ENCODE measurements at regions not wholly inside any gene's neighbourhood (a gene's known extent, or its start where the extent isn't known, plus 50 kb on each side); places are given as distances from the start of the nearest gene placed in this dataset.

- no peak for DNase-seq (ENCODE audit: low read depth, low spot score)
These were observed 467.1 kb downstream of the NOVA1 start for GRCh38 chr14:26130690-26131089.

DNA sequence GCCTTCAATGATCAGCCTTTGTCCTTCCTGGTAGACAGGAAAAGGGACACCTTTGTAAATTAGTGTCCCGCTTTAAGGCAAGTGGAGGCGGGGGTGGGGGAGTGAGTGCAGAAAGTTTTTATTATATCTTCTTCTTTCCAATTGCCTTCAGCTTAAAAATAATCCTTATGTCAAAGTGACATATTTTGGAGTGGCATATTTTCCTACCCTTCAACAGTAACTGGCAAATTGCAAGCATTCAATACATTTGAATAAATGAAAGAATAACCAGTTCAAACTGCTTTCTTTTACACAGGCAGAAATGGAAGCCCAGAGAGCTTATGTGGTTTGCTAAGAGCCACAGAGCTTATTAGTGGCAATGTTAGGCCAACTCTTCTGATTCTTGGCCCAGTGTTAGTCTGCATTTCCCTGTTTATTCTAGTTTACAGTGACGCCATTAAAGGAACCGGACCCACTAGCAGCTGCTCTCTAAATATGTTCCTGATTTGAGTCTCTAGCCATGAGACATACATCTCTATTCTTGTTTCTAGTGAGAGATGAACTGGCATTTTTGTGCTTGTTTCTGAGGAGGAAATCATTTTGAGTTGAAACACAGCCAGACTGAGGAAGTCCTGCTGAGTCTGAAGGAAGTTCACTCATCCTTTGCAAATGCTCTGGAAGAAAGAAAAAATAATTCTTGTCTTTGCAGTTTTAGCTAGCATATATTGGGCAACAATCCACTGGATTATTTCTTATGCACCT lies 468.7 kb downstream of the NOVA1 start:
- no peak for DNase-seq (ENCODE audit: low read depth, low spot score)

GRCh38 chr14:26124896-26125438 lies 472.9 kb downstream of the NOVA1 start:
- DNase-seq (ENCODE audit: low read depth, low spot score): no peak

- DNase-seq (ENCODE audit: low read depth, low spot score): no peak
These were observed 474.4 kb downstream of the NOVA1 start for GRCh38 chr14:26123459-26123858.

DNA sequence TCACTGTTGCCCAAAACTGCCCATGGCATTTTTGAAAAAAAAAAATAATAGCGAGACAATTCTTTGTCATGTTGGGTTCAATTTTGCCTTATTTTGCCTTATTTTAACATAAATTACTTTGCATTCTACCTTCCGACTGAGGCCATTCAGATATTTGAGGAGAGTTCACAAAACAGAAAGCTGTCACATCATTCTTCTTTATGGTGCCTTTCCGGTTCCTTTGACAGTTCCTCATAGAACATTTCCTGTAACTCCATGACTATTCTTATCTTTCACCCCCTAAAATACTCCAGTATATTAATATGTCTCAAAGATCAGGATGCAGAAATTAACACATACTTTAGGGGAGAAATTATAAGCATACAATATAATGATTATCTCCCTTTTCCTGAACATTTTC lies 476.7 kb downstream of the NOVA1 start:
- DNase-seq (ENCODE audit: low read depth, low spot score): no peak

- no peak for DNase-seq (ENCODE audit: low read depth, low spot score)
These were observed 483.8 kb downstream of the NOVA1 start for GRCh38 chr14:26113911-26114640.

DNA sequence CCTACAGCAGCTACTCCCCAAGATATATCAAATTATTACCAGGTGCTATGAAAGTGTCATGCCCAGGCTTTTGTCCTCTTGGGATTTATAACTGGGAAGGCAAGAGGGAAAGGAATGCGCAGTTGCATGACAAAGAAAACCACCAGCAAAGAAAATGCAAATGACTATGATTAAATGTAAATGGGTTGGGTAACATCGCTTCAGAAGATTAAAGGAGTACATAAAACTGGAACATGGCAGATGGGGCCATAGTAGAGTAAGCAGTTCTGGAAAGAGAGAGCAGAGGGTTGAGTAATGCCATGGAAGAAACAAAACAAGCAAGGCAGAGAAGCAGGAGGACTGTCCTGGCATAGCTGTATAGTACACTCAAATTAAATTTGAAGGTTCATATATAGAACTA lies 493.1 kb downstream of the NOVA1 start:
- no peak for DNase-seq (ENCODE audit: low read depth, low spot score)

- DNase-seq (ENCODE audit: low read depth, low spot score): no peak
These were observed 500.0 kb downstream of the NOVA1 start for GRCh38 chr14:26097852-26098251.

GRCh38 chr14:26088275-26088674 lies 509.6 kb downstream of the NOVA1 start:
- DNase-seq (ENCODE audit: low read depth, low spot score): peak; percentile 67

DNA sequence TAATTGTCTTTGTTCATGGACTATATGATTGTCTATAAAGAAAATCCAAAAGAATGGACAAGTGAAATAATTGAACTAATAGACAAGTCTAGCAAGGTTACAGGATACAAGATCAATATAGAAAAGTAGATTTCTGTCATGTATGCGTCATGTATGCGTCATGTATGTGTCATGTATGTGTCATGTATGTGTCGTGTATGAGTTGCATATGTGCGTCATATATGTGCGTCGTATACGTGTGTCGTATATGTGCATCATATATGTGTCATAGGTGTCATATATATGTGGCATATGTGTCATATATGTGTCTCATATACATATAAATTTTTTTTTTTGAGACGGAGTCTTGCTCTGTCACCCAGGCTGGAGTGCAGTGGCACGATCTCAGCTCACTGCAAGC lies 516.8 kb downstream of the NOVA1 start:
- no peak for DNase-seq (ENCODE audit: low read depth, low spot score)

DNA sequence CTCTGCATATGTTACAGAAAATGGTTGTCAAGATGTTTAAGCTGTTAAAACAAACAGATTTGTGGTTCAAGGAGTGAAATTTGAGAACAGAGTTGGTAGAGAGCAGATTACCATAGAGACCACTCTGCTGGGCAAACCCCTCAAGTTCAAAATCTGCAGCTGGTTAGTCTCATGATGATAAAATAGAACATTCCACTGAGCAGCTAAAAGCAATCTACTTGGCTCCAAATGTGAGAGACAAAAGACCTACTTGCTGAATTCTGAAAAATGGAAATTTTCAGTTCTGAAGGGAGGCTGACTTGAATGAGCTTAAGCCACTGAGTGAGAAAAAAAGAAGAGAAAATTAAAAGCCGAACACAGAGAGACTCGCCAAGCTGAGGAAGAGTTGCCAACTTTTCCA lies 519.3 kb downstream of the NOVA1 start:
- no peak for DNase-seq (ENCODE audit: low read depth, low spot score)

GRCh38 chr14:26074892-26075291 lies 522.9 kb downstream of the NOVA1 start:
- no peak for DNase-seq (ENCODE audit: low read depth, low spot score)

DNA sequence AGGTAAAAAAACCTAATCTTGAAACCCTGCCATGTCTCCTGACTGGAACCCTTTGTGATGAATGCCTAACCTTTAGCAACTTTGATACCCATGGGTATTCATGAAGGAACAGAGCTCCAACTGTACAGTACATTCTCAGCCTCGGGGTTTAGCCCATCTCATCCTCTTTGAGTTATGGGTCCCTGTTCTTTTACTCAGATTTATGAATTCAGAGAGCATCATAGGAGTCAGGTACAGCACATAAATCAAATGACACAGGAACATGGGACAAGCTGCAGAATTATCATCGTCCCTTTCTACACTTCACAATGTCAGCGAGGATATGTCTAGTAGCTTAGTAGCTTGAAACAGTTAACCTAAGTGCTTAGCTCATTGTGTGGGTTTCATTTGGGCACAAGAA lies 527.4 kb downstream of the NOVA1 start:
- DNase-seq (ENCODE audit: low read depth, low spot score): no peak

DNA sequence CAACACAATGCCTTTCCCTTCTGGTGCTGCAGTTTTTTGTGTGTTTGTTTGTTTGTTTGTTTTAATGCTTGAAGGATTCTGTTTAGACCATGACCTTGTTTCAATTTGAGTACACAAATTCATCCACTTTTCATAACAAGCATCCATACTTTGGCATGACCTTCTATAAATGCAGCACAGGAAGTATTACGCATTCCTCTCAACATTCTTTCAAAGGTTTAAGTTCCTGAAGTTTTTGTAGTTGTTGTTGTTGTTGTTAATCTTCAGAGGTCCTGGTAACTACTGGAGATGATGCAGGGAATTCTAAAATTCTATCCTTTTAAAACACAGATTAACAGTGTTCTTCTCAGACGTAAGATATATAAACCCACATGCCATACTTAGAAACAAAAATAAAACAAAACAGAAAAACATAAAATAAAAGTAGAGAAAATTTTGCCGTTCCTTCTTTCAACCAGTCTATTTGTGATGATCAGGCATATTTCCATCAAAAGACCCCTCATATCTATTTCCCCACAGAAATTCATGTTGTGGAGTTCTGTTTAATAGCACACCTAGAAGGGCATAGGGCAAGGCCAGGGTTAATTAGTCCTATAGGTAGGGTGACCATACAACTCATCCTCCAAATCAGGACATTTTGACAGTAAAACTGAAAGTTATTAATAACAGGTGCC lies 529.9 kb downstream of the NOVA1 start:
- no peak for DNase-seq (ENCODE audit: low read depth, low spot score)

GRCh38 chr14:26067341-26067740 lies 530.5 kb downstream of the NOVA1 start:
- DNase-seq (ENCODE audit: low read depth, low spot score): no peak

- no peak for DNase-seq (ENCODE audit: low read depth, low spot score)
These were observed 541.7 kb downstream of the NOVA1 start for GRCh38 chr14:26056036-26056616.

GRCh38 chr14:26032348-26032747 lies 565.5 kb downstream of the NOVA1 start:
- no peak for DNase-seq (ENCODE audit: low read depth, low spot score)

DNA sequence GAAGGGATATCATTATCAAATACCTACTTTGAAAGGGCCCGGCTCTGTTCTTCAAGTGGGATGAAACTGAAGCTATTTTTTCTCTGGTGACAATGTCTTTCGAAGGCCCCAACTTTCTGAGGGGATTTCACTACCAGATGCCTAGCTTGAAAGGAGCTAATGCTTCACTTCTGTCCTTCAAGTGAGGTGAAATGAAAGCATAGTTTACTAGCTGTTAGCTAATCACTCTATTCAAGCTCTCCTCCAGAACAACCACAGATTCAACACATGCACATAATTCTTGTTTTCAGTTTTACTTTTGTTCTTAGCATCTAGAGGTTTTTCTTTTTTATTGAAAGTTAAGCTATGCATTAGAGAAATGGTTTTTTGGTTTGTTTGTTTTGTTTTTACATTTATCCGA lies 571.4 kb downstream of the NOVA1 start:
- DNase-seq (ENCODE audit: low read depth, low spot score): no peak

- no peak for DNase-seq (ENCODE audit: low read depth, low spot score)
These were observed 573.9 kb downstream of the NOVA1 start for GRCh38 chr14:26023967-26024366.

- DNase-seq (ENCODE audit: low read depth, low spot score): no peak
These were observed 576.1 kb downstream of the NOVA1 start for GRCh38 chr14:26021759-26022158.

DNA sequence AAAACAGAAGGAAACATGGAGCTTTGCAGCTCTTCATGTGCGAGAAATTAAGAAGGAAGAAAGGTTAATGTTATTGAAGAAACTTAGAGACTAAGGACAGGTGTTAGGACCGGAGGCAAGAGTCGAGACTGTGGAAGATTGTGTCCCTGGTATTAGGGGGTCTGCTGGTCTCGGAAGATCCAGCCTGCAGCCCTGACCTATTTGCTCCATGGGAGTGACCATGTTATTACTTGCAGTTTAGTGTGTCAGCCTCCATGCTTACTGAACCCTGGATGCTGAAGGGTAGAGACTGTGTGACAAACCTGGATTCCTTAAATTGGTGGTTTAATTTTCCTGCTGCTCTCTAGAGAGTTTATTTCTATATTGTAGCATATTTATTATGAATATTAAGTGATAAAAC lies 580.6 kb downstream of the NOVA1 start:
- DNase-seq (ENCODE audit: low read depth, low spot score): no peak

DNA sequence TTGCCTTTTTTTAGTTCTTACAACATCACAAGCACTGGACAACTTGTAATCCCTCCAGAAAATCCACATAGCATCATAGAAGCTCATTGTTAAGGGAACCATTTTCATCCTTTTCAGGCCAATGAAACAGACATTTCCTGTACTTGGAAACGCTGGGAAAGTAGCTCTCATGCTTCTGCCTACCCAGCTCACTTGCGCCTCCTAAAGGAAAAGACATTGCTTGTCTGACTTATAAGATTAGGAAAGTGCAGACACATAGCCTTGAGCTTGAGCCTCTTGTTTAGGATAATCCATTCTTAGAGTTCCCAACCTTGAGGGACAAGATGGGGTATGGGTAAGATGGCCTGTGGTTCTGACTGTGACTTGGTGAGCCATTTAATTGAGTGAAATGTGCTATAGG lies 589.5 kb downstream of the NOVA1 start:
- DNase-seq (ENCODE audit: low read depth, low spot score): peak; percentile 28

Measured in iPS DF 19.7 (cell line).